Astrocyte (in vitro differentiated cells and primary cell): ENCODE measurements at regions not wholly inside any gene's neighbourhood (a gene's known extent, or its start where the extent isn't known, plus 50 kb on each side); places are given as distances from the start of the nearest gene placed in this dataset.

ENCODE experiments used
- EZH2 ChIP-seq: IDR thresholded peaks from 2 replicates; pipeline ENCODE4 v1.6.1; 2012; ENCODE audit warnings: mild to moderate bottlenecking, low read length, inconsistent platforms; ENCODE audit not compliant: insufficient read depth
- TF ChIP-seq, protein P1 (sequence below): IDR thresholded peaks from 2 replicates; pipeline ENCODE4 v1.5.1; 2011; ENCODE audit warnings: low read depth, mild to moderate bottlenecking, inconsistent platforms, low read length, moderate library complexity; ENCODE audit not compliant: insufficient read depth

GRCh38 chr7:56188376-56188775 is 72.2 kb upstream of the NUPR2 start:
- TF ChIP-seq, protein P1, sequence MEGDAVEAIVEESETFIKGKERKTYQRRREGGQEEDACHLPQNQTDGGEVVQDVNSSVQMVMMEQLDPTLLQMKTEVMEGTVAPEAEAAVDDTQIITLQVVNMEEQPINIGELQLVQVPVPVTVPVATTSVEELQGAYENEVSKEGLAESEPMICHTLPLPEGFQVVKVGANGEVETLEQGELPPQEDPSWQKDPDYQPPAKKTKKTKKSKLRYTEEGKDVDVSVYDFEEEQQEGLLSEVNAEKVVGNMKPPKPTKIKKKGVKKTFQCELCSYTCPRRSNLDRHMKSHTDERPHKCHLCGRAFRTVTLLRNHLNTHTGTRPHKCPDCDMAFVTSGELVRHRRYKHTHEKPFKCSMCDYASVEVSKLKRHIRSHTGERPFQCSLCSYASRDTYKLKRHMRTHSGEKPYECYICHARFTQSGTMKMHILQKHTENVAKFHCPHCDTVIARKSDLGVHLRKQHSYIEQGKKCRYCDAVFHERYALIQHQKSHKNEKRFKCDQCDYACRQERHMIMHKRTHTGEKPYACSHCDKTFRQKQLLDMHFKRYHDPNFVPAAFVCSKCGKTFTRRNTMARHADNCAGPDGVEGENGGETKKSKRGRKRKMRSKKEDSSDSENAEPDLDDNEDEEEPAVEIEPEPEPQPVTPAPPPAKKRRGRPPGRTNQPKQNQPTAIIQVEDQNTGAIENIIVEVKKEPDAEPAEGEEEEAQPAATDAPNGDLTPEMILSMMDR = no peak
- no peak for TF ChIP-seq EZH2
